ENCODE measurements at regions not wholly inside any gene's neighbourhood (a gene's known extent, or its start where the extent isn't known, plus 50 kb on each side); places are given as distances from the start of the nearest gene placed in this dataset.

- no peak for DNase-seq (ENCODE audit: low read depth)
Measured at GRCh38 chr11:129291546-129291945, 84.1 kb upstream of the BARX2 start.

- DNase-seq (ENCODE audit: low read depth): no peak
Measured at GRCh38 chr11:129290966-129291365, 84.7 kb upstream of the BARX2 start.

- no peak for DNase-seq (ENCODE audit: low read depth)
Measured at GRCh38 chr11:129289350-129290040, 86.2 kb upstream of the BARX2 start.

GRCh38 chr11:129287920-129288319, 87.7 kb upstream of the BARX2 start:
- DNase-seq (ENCODE audit: low read depth): no peak

GRCh38 chr11:129286813-129287212, 88.8 kb upstream of the BARX2 start:
- DNase-seq (ENCODE audit: low read depth): no peak

- DNase-seq (ENCODE audit: low read depth): no peak
Measured at GRCh38 chr11:129285402-129285786, 90.3 kb upstream of the BARX2 start.

- DNase-seq (ENCODE audit: low read depth): no peak
Measured at GRCh38 chr11:129283141-129283540, 91.0 kb upstream of the ARHGAP32 start.

GRCh38 chr11:129282634-129283033, 90.5 kb upstream of the ARHGAP32 start:
- DNase-seq (ENCODE audit: low read depth): no peak

- no peak for DNase-seq (ENCODE audit: low read depth)
Measured at GRCh38 chr11:129281471-129282415, 89.6 kb upstream of the ARHGAP32 start.

- DNase-seq (ENCODE audit: low read depth): no peak
Measured at GRCh38 chr11:129280027-129280811, 88.1 kb upstream of the ARHGAP32 start.

GRCh38 chr11:129279326-129280026, 87.4 kb upstream of the ARHGAP32 start:
- peak; percentile 57 for DNase-seq (ENCODE audit: low read depth)

GRCh38 chr11:129278586-129279319, 86.6 kb upstream of the ARHGAP32 start:
- DNase-seq (ENCODE audit: low read depth): no peak

- DNase-seq (ENCODE audit: low read depth): no peak
Measured at GRCh38 chr11:129277198-129277843, 85.2 kb upstream of the ARHGAP32 start.

- no peak for DNase-seq (ENCODE audit: low read depth)
Measured at GRCh38 chr11:129275828-129276227, 83.7 kb upstream of the ARHGAP32 start.

GRCh38 chr11:129273944-129274711, 82.0 kb upstream of the ARHGAP32 start:
- no peak for DNase-seq (ENCODE audit: low read depth)

- DNase-seq (ENCODE audit: low read depth): no peak
Measured at GRCh38 chr11:129273322-129273721, 81.2 kb upstream of the ARHGAP32 start.

GRCh38 chr11:129271030-129271429, 78.9 kb upstream of the ARHGAP32 start:
- no peak for DNase-seq (ENCODE audit: low read depth)

- no peak for DNase-seq (ENCODE audit: low read depth)
Measured at GRCh38 chr11:129270446-129270845, 78.3 kb upstream of the ARHGAP32 start.

GRCh38 chr11:129268371-129268770, 76.2 kb upstream of the ARHGAP32 start:
- no peak for DNase-seq (ENCODE audit: low read depth)

- no peak for DNase-seq (ENCODE audit: low read depth)
Measured at GRCh38 chr11:129267716-129268115, 75.6 kb upstream of the ARHGAP32 start.
